HEK293T (cell line): ENCODE measurements at regions not wholly inside any gene's neighbourhood (a gene's known extent, or its start where the extent isn't known, plus 50 kb on each side); places are given as distances from the start of the nearest gene placed in this dataset.

Experiments used
- BHLHE40 ChIP-seq: fragments of 450-650 bp; IDR thresholded peaks from 2 replicates; pipeline ENCODE4 v1.6.1; 2016; ENCODE audit warnings: mild to moderate bottlenecking, moderate library complexity, borderline replicate concordance
- HDGF ChIP-seq: fragments of 450-650 bp; IDR thresholded peaks from 2 replicates; pipeline ENCODE4 v1.6.1; 2017; ENCODE audit warnings: antibody characterized with exemption, borderline replicate concordance
- SUZ12 ChIP-seq: fragments of 450-650 bp; IDR thresholded peaks from 2 replicates; pipeline ENCODE4 v1.6.1; 2016; ENCODE audit warnings: mild to moderate bottlenecking
- ZNF384 ChIP-seq: fragments of 450-650 bp; IDR thresholded peaks from 2 replicates; pipeline ENCODE4 v1.6.1; 2016

DNA sequence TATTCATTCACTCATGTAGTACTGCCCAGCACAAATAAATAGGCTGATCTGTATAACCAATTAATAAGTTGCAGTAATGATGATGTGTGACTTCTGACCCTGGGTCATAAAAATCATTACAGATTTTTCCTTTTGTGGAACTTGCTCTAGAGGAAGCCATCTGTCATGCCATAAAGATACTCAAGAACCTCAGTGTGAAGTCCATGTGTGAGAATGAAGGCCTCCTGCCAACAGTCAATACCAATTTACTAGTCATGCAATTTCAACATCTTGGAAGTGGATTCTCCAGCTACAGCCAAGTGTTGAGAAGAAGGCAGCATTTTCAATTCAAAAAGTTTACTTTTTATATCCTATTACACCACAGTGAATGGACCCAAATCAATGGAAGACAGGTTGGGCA is 435.6 kb upstream of the LRRC4C start:
- TF ChIP-seq BHLHE40 (no peak), SUZ12 (no peak), ZNF384 (no peak), HDGF (no peak)
